Neural progenitor cell (in vitro differentiated cells): ENCODE measurements at regions not wholly inside any gene's neighbourhood (a gene's known extent, or its start where the extent isn't known, plus 50 kb on each side); places are given as distances from the start of the nearest gene placed in this dataset.
"Not testable (repeated sequence)": the region's sequence is repeated elsewhere in the genome, so short reads cannot be mapped to it uniquely, and the experiment has no call there.

ENCODE experiments used
- DNase-seq: peaks from one replicate; pipeline ENCODE4 v3.0.0-alpha.2; 2016; ENCODE audit warnings: low spot score
- H2AFZ ChIP-seq: fragments of 200-600 bp; sonication (generic); replicated peaks from 2 replicates; pipeline ENCODE4 v1.6.1; 2016; ENCODE audit warnings: antibody characterized with exemption
- H3F3A ChIP-seq: fragments of 200-600 bp; sonication (generic); 2 replicates; pipeline ENCODE4 v1.6.1; 2016; ENCODE audit warnings: antibody characterized with exemption, low read depth
- H3K27ac ChIP-seq: fragments of 200-600 bp; sonication (generic); 2 replicates; pipeline ENCODE4 v1.5.1; 2016; ENCODE audit warnings: mild to moderate bottlenecking
- H3K27me3 ChIP-seq: fragments of 200-600 bp; sonication (generic); 2 replicates; pipeline ENCODE4 v1.6.1; 2016; ENCODE audit warnings: mild to moderate bottlenecking, moderate library complexity
- H3K36me3 ChIP-seq: fragments of 200-600 bp; sonication (generic); 2 replicates; pipeline ENCODE4 v1.5.1; 2016
- H3K4me1 ChIP-seq: fragments of 200-600 bp; sonication (generic); 2 replicates; pipeline ENCODE4 v1.6.1; 2016; ENCODE audit warnings: mixed run types
- H3K4me2 ChIP-seq: fragments of 200-600 bp; sonication (generic); 2 replicates; pipeline ENCODE4 v1.6.1; 2016
- H3K4me3 ChIP-seq: fragments of 200-600 bp; sonication (generic); 2 replicates; pipeline ENCODE4 v1.5.1; 2016
- H3K79me2 ChIP-seq: fragments of 200-600 bp; sonication (generic); 2 replicates; pipeline ENCODE4 v1.6.1; 2016; ENCODE audit warnings: low read depth
- H3K9ac ChIP-seq: fragments of 200-600 bp; sonication (generic); 2 replicates; pipeline ENCODE4 v1.6.1; 2016
- H3K9me3 ChIP-seq: fragments of 200-600 bp; sonication (generic); 2 replicates; pipeline ENCODE4 v1.5.1; 2016; ENCODE audit warnings: low read depth
- H4K20me1 ChIP-seq: fragments of 200-600 bp; sonication (generic); 2 replicates; pipeline ENCODE4 v1.6.1; 2016; ENCODE audit warnings: low read depth
- H3K27ac Mint-ChIP-seq: 3 replicates; pipeline ENCODE4 v1.8.0; 2021; ENCODE audit warnings: mixed read lengths
- H3K27me3 Mint-ChIP-seq: 2 replicates; pipeline ENCODE4 v1.8.0; 2022; ENCODE audit warnings: low read depth, mild to moderate bottlenecking, inconsistent platforms, moderate library complexity, mixed read lengths; ENCODE audit not compliant: insufficient read depth
- H3K36me3 Mint-ChIP-seq: 3 replicates; pipeline ENCODE4 v1.8.0; 2021; ENCODE audit warnings: mixed read lengths
- H3K4me1 Mint-ChIP-seq: 3 replicates; pipeline ENCODE4 v1.8.0; 2021; ENCODE audit warnings: mixed read lengths
- H3K4me3 Mint-ChIP-seq: 3 replicates; pipeline ENCODE4 v1.8.0; 2021; ENCODE audit warnings: mild to moderate bottlenecking, moderate library complexity, mixed read lengths
- H3K9me3 Mint-ChIP-seq: 3 replicates; pipeline ENCODE4 v1.8.0; 2020; ENCODE audit warnings: mixed read lengths
- CTCF ChIP-seq: fragments of 200-600 bp; sonication (generic); IDR thresholded peaks from 2 replicates; pipeline ENCODE4 v1.5.1; 2017; ENCODE audit warnings: antibody characterized with exemption, mild to moderate bottlenecking
- EZH2 ChIP-seq: fragments of 200-600 bp; sonication (generic); IDR thresholded peaks from 2 replicates; pipeline ENCODE4 v1.6.1; 2017; ENCODE audit warnings: antibody characterized with exemption, mild to moderate bottlenecking, moderate library complexity
- EZH2phosphoT487 ChIP-seq: fragments of 200-600 bp; sonication (generic); IDR thresholded peaks from 2 replicates; pipeline ENCODE4 v1.6.1; 2017; ENCODE audit warnings: antibody characterized with exemption

GRCh38 chr11:37881741-37882140 is 1283.7 kb upstream of the RAG2 start:
- Mint-ChIP-seq H3K4me3 (no peak overlapping the region), H3K27me3 (no peaks in the 10 kb centered on the region), H3K27ac (no peak overlapping the region), H3K9me3 (no peaks in the 10 kb centered on the region), H3K4me1 (no peaks in the 10 kb centered on the region), H3K36me3 (no peaks in the 10 kb centered on the region)
- no peaks in the 10 kb centered on the region for H3F3A ChIP-seq
- H3K36me3 ChIP-seq, result no peaks in the 10 kb centered on the region
- H3K4me3 ChIP-seq, result no peak overlapping the region
- H3K79me2 ChIP-seq, result no peaks in the 10 kb centered on the region
- no peaks in the 10 kb centered on the region for H3K27me3 ChIP-seq
- H3K4me1 ChIP-seq, result no peaks in the 10 kb centered on the region
- H3K4me2 ChIP-seq, result no peak overlapping the region
- no peaks in the 10 kb centered on the region for H4K20me1 ChIP-seq
- H3K27ac ChIP-seq, result no peak overlapping the region
- TF ChIP-seq EZH2 (no peak), EZH2phosphoT487 (no peak), CTCF (no peak)
- DNase-seq, result no peak
- H3K9me3 ChIP-seq, result no peaks in the 10 kb centered on the region
- no peak overlapping the region for H2AFZ ChIP-seq
- H3K9ac ChIP-seq, result no peak overlapping the region

- Histone ChIP-seq H3K79me2 (no peaks in the 10 kb centered on the region), H3K4me3 (no peak overlapping the region), H3K27me3 (no peaks in the 10 kb centered on the region), H3K9me3 (no peaks in the 10 kb centered on the region), H3K27ac (no peak overlapping the region), H3K4me1 (no peaks in the 10 kb centered on the region), H3K9ac (no peak overlapping the region), H2AFZ (no peak overlapping the region), H3K36me3 (no peaks in the 10 kb centered on the region), H3F3A (no peaks in the 10 kb centered on the region), H4K20me1 (no peaks in the 10 kb centered on the region), H3K4me2 (no peak overlapping the region)
- Mint-ChIP-seq H3K4me1 (peaks cover 3% of the 10 kb centered on the region), H3K27ac (no peak overlapping the region), H3K4me3 (no peak overlapping the region), H3K9me3 (no peaks in the 10 kb centered on the region), H3K36me3 (no peaks in the 10 kb centered on the region), H3K27me3 (peaks cover 2% of the 10 kb centered on the region)
- no peak for DNase-seq
- TF ChIP-seq CTCF (no peak), EZH2 (no peak), EZH2phosphoT487 (no peak)
Observed at GRCh38 chr11:37861671-37862070, 1263.6 kb upstream of the RAG2 start.

- not testable (repeated sequence) for H3K4me3 ChIP-seq, H3K27me3 Mint-ChIP-seq, H3K36me3 ChIP-seq, H3K36me3 Mint-ChIP-seq, H3K4me3 Mint-ChIP-seq, H3K79me2 ChIP-seq, H3K9me3 ChIP-seq, H4K20me1 ChIP-seq, H3K4me1 ChIP-seq, H3K4me1 Mint-ChIP-seq, DNase-seq, H3K4me2 ChIP-seq, H3K27ac Mint-ChIP-seq, H3K27me3 ChIP-seq, H3K27ac ChIP-seq, H3K9me3 Mint-ChIP-seq, H3F3A ChIP-seq, H3K9ac ChIP-seq
- H2AFZ ChIP-seq, result peak overlapping the region; percentile 31
Observed at GRCh38 chr11:37858806-37859537, 1260.9 kb upstream of the RAG2 start.

- no peak for DNase-seq
- Histone ChIP-seq H3K27me3 (no peaks in the 10 kb centered on the region), H2AFZ (no peak overlapping the region), H3K4me1 (no peaks in the 10 kb centered on the region), H3K79me2 (no peaks in the 10 kb centered on the region), H3K27ac (no peak overlapping the region), H3K4me3 (no peak overlapping the region), H4K20me1 (no peaks in the 10 kb centered on the region), H3K36me3 (no peaks in the 10 kb centered on the region), H3K9me3 (no peaks in the 10 kb centered on the region), H3F3A (no peaks in the 10 kb centered on the region), H3K4me2 (no peak overlapping the region), H3K9ac (no peak overlapping the region)
- peaks cover 3% of the 10 kb centered on the region for H3K4me1 Mint-ChIP-seq
- no peak overlapping the region for H3K27ac Mint-ChIP-seq
- H3K27me3 Mint-ChIP-seq, result peaks cover 2% of the 10 kb centered on the region
- no peaks in the 10 kb centered on the region for H3K36me3 Mint-ChIP-seq
- peak; percentile 20 for TF ChIP-seq CTCF
- no peak for TF ChIP-seq EZH2
- no peak overlapping the region for H3K4me3 Mint-ChIP-seq
- no peaks in the 10 kb centered on the region for H3K9me3 Mint-ChIP-seq
Observed at GRCh38 chr11:37858398-37858797, 1260.4 kb upstream of the RAG2 start.
